Activated CD4-positive, alpha-beta T cell treated with anti-CD3 and anti-CD28 coated beads, Interleukin-2, amount 10 ng/mL, durations not matched to agents 24 days and 14 days (primary cell): ENCODE measurements at regions not wholly inside any gene's neighbourhood (a gene's known extent, or its start where the extent isn't known, plus 50 kb on each side); places are given as distances from the start of the nearest gene placed in this dataset.
"Not testable (repeated sequence)": the region's sequence is repeated elsewhere in the genome, so short reads cannot be mapped to it uniquely, and the experiment has no call there.

Experiments
- DNase-seq: peaks from one replicate; pipeline ENCODE4 v3.0.0; 2022
- H3K27ac Mint-ChIP-seq: one replicate; pipeline ENCODE4 v1.8.0; 2022; ENCODE audit warnings: mild to moderate bottlenecking, mixed read lengths
- H3K27me3 Mint-ChIP-seq: one replicate; pipeline ENCODE4 v1.8.0; 2022; ENCODE audit warnings: mixed read lengths
- H3K36me3 Mint-ChIP-seq: one replicate; pipeline ENCODE4 v1.8.0; 2022; ENCODE audit warnings: low read depth, mild to moderate bottlenecking, mixed read lengths
- H3K4me1 Mint-ChIP-seq: one replicate; pipeline ENCODE4 v1.8.0; 2021; ENCODE audit warnings: mixed read lengths
- H3K4me3 Mint-ChIP-seq: one replicate; pipeline ENCODE4 v1.8.0; 2022; ENCODE audit warnings: mild to moderate bottlenecking, moderate library complexity, mixed read lengths
- H3K9me3 Mint-ChIP-seq: one replicate; pipeline ENCODE4 v1.8.0; 2021; ENCODE audit warnings: mixed read lengths
- intact Hi-C: fragments of 100-400 bp; cut with micrococcal nuclease; formaldehyde crosslinking; loops from one replicate; pipeline ENCODE4 v1.15.1; 2023

DNA sequence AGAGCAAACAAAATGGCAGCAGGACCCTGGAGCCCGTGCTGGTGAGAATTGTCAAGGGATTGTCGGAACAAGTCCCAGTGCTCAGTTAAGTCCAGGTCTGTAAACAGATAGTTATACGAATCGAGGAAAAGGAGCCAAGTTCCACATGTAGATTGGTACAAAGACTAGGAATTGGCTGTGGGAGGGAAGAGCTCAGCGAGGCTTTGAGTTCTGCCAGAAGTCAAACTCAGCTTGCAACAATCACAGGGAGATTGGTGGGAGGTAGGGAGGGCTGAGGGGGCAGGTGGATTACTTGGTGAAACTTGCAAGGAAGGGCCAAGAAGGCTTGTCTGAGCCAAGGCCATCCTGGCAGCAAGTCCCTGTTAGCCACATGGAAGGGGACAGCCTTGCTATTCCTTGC is 217.8 kb upstream of the ARL4C start:
- Mint-ChIP-seq H3K27me3 (no peaks in the 10 kb centered on the region), H3K9me3 (no peaks in the 10 kb centered on the region), H3K4me3 (no peak overlapping the region), H3K4me1 (no peaks in the 10 kb centered on the region), H3K27ac (no peak overlapping the region), H3K36me3 (no peaks in the 10 kb centered on the region)
- intact Hi-C loops, result no loop called here
- DNase-seq, result no peak

DNA sequence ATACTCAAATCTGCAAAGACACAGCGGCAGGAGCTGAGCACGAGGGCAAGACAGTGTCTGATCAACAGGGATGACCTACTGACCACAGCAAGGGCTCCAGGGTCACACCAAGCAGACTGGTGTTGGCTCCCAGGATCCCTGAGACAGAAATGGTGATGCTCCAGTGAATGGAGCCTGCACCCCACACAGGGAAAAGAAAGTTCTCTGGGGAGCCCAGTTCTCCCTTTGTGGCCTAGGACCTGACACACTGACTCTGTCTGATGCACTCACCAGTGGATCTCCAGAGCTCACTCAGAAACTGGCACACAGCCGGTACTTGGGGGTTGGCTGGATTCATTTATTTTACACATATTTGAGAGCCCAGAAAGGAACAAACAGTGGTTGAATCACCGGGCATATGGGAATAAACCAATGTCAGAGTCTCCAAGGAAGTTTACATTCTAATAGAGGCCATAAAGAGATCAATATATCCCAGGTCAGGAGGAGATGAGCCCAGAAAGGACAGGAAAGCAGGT is 215.6 kb upstream of the ARL4C start:
- no peak for DNase-seq
- H3K4me3 Mint-ChIP-seq, result no peak overlapping the region
- no peaks in the 10 kb centered on the region for H3K36me3 Mint-ChIP-seq
- H3K9me3 Mint-ChIP-seq, result no peaks in the 10 kb centered on the region
- no peaks in the 10 kb centered on the region for H3K4me1 Mint-ChIP-seq
- H3K27ac Mint-ChIP-seq, result no peak overlapping the region
- intact Hi-C loops, result no loop called here
- no peaks in the 10 kb centered on the region for H3K27me3 Mint-ChIP-seq

DNA sequence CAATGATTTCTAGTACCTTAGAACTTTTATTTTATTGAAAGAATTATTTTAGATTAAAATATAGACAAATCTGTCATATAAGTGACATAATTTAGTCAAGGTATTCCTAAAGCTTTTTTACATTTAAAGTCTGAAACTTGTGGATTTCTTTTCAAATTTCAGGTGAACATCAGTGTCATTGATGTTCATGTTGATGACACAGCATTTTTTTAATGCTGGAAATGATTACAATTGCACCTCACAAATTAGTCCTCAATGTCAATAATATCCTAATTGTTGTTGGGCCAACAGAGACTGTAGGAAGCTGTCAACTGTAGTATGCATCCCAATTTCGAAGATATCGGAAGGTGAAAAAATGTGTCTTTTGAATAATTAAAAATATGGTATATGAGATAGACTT is 214.4 kb upstream of the ARL4C start:
- no peaks in the 10 kb centered on the region for H3K4me1 Mint-ChIP-seq
- H3K36me3 Mint-ChIP-seq, result no peaks in the 10 kb centered on the region
- no peaks in the 10 kb centered on the region for H3K27me3 Mint-ChIP-seq

DNA sequence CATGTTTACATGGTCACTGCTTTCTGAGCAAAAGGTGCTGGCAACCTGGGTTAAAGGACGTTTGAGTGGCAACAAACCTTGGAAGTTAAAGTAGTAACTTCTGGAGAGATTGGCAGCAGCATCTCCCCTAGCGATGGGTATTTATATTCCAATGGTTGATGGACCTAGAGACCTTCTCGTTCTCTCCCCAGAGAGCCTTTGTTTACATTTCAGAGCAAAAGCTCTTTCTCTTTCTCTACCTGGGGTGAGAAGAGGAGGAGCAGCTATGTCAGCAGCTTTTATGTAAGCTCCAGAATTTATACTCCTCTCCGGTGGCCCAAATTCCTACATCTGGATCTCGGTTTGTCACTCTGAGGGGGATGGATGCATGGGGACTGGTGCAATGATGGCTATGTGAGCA is 213.7 kb upstream of the ARL4C start:
- intact Hi-C loops, result no loop called here
- DNase-seq, result no peak
- Mint-ChIP-seq H3K27ac (no peak overlapping the region), H3K4me1 (no peaks in the 10 kb centered on the region), H3K36me3 (no peaks in the 10 kb centered on the region), H3K27me3 (no peaks in the 10 kb centered on the region), H3K9me3 (no peaks in the 10 kb centered on the region), H3K4me3 (no peak overlapping the region)

More for the DNA sequence above, 214.4 kb upstream of the ARL4C start:
- Mint-ChIP-seq H3K4me3 (no peak overlapping the region), H3K27ac (no peak overlapping the region), H3K9me3 (no peaks in the 10 kb centered on the region)
- intact Hi-C loops, result no loop called here
- no peak for DNase-seq

DNA sequence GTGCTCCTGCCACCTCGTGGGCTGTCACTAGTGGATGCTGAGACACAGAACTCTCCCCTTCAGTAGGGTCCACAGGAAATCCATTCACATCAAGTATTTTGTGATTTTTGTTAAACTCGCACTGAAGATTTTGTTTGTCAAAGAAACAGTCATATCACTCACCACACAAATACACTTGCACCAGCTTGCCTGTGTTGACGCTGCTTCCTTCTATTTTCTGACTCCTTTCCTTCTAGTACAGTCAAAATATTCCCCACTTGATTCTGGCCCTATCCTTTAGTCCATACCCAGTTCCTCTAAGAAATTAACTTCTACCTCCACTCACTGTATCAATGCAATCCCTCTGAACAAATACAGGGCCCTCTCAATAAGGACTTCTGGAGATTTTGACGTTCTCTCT is 213.2 kb upstream of the ARL4C start:
- Mint-ChIP-seq H3K36me3 (no peaks in the 10 kb centered on the region), H3K27me3 (no peaks in the 10 kb centered on the region), H3K9me3 (no peaks in the 10 kb centered on the region), H3K4me1 (peaks cover 2% of the 10 kb centered on the region), H3K4me3 (no peak overlapping the region), H3K27ac (no peak overlapping the region)
- DNase-seq, result no peak
- intact Hi-C loops, result no loop called here

DNA sequence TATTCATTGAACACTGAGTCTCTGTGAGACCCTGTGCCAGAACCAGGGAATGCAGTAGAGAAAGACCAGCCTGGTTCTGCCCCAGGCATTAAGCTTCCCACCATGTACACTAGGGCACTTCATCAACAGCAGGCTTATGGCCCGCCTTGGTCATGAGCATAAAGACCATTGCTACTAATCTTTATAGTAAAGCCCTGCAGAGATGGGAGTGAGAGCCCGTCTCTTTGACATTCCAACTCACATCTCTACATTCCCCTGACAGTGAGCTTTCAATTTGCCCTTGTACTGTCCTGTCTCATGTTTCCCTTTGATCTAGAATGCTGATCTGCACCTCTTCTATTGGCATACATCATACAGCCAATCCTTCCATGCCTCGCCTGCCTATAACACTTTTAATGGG is 211.8 kb upstream of the ARL4C start:
- H3K4me1 Mint-ChIP-seq, result peaks cover 2% of the 10 kb centered on the region
- no peak overlapping the region for H3K4me3 Mint-ChIP-seq
- no peaks in the 10 kb centered on the region for H3K9me3 Mint-ChIP-seq
- no peak for DNase-seq
- intact Hi-C loops, result no loop called here
- no peaks in the 10 kb centered on the region for H3K27me3 Mint-ChIP-seq
- no peak overlapping the region for H3K27ac Mint-ChIP-seq
- no peaks in the 10 kb centered on the region for H3K36me3 Mint-ChIP-seq

DNA sequence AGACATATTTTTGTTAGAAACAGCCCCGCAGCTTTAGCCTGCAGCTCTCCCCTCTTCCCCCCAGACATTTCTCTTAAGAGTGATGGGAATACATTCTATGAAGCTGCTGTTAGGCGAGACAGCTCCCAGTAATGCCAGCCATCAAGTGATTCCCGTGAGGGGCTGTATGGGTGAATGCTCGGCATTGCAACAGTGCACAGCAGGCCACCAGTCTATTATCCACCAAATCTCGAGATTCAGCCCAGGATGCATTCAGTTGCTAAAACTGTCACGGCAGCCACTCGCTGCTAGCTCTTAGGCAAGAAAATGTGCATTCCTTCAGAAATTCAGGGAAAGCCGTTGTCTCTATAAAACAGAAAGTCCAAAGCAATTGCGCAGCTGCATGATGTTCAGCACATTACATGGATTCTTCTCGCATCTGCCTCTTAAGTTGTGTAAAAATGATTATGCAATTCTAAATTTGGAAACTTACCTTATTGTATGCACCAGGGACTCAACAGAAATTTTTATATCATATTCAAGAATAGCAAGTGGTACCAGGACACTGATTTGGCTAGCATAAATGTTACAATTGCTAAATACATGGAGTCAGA is 211.3 kb upstream of the ARL4C start:
- Mint-ChIP-seq H3K9me3 (no peaks in the 10 kb centered on the region), H3K27me3 (no peaks in the 10 kb centered on the region), H3K27ac (no peak overlapping the region), H3K4me3 (no peak overlapping the region), H3K36me3 (no peaks in the 10 kb centered on the region), H3K4me1 (peaks cover 2% of the 10 kb centered on the region)
- intact Hi-C loops, result no loop called here
- no peak for DNase-seq

DNA sequence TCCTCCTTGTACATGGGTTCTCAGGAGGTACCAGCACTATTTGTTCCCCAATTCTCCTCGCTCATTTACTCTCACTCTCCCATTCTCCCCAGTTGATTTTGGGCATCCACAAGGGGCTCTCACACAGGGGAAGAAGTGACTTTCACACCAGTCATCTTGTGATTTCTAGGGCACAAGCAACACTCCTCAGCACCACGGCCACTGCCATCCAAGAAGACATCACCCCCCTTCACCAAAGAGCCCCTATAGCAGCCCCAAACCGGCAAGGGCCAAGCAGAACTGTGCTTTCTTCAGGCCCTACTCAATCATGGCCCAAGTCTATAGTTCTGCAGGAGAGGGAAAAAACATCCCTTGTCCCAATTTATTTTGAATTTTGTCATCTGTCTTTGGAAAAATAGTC is 209.2 kb upstream of the ARL4C start:
- intact Hi-C loops, result no loop called here
- H3K27ac Mint-ChIP-seq, result no peak overlapping the region
- H3K9me3 Mint-ChIP-seq, result no peaks in the 10 kb centered on the region
- H3K27me3 Mint-ChIP-seq, result no peaks in the 10 kb centered on the region
- H3K4me3 Mint-ChIP-seq, result no peak overlapping the region
- H3K4me1 Mint-ChIP-seq, result peaks cover 2% of the 10 kb centered on the region
- DNase-seq, result no peak
- no peaks in the 10 kb centered on the region for H3K36me3 Mint-ChIP-seq

DNA sequence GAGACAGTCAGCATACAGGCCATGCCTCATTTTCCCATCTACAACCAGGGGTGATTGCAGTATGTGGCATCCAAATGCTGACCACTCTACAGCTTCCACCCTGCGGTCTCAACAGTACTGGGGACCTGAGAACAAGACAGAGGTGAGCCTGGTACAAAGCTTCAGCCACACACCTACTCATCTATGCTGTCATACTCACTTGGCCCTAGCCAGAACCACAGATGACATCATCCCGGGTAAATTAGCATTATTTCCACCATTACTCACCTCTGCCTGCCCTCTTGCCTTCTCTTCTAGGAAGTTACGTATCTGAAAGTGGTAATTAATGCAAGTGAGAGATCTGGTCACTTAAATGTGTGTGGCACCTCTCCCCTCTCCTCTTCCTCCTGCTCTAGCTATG is 208.2 kb upstream of the ARL4C start:
- intact Hi-C loops, result no loop called here
- H3K36me3 Mint-ChIP-seq, result no peaks in the 10 kb centered on the region
- no peak overlapping the region for H3K4me3 Mint-ChIP-seq
- H3K4me1 Mint-ChIP-seq, result peaks cover 2% of the 10 kb centered on the region
- DNase-seq, result no peak
- H3K9me3 Mint-ChIP-seq, result no peaks in the 10 kb centered on the region
- H3K27ac Mint-ChIP-seq, result no peak overlapping the region
- no peaks in the 10 kb centered on the region for H3K27me3 Mint-ChIP-seq

DNA sequence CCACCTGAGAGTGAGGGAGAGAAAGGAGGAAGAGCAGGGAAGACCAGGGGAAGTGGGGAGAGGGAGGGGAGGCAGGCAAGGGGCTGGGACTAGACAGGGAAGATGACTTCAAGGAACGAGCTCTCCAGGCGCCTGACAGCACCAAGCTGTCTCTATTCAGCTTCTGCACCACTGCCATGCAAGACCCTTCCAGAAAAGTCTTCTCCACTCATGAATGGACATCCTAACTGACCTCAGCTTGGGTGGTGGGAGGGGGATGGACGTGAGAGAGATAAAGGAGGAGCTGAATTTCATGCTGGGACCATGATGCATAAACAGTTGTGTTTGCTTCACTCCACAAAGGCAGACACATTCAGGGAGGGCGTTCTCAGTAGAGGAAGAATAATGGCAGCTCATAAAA is 206.4 kb upstream of the ARL4C start:
- no peaks in the 10 kb centered on the region for H3K27me3 Mint-ChIP-seq
- intact Hi-C loops, result no loop called here
- H3K9me3 Mint-ChIP-seq, result no peaks in the 10 kb centered on the region
- DNase-seq, result no peak
- H3K27ac Mint-ChIP-seq, result no peak overlapping the region
- H3K36me3 Mint-ChIP-seq, result no peaks in the 10 kb centered on the region
- no peak overlapping the region for H3K4me3 Mint-ChIP-seq
- H3K4me1 Mint-ChIP-seq, result peaks cover 2% of the 10 kb centered on the region

DNA sequence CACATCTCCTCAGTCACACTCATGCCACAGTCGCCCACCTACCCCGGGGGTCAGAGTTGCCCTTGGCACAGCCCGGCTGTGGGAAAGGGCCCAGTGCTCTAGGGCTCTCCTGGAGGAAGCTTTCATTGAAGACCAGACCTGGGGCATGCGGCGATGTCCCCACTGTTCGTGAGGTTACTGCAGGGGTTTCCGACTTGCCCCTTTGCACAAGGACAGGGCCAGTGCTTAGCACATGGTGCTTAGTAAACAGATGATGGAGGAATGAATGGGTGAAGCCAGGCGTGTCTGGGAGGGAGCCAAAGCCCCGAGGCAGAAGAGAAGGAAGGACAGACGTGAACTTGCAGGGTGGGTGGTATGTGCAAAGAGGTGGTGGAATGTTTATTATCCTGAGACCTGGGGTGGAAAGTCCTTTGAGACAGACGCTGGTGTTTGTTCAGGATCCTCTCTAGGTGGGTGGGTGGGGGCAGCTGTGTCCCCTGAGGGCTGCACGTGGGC is 205.9 kb upstream of the ARL4C start:
- H3K36me3 Mint-ChIP-seq, result no peaks in the 10 kb centered on the region
- no peaks in the 10 kb centered on the region for H3K27me3 Mint-ChIP-seq
- no peak overlapping the region for H3K4me3 Mint-ChIP-seq
- intact Hi-C loops, result no loop called here
- H3K9me3 Mint-ChIP-seq, result peaks cover 3% of the 10 kb centered on the region
- H3K27ac Mint-ChIP-seq, result no peak overlapping the region
- H3K4me1 Mint-ChIP-seq, result peaks cover 2% of the 10 kb centered on the region
- DNase-seq, result no peak

DNA sequence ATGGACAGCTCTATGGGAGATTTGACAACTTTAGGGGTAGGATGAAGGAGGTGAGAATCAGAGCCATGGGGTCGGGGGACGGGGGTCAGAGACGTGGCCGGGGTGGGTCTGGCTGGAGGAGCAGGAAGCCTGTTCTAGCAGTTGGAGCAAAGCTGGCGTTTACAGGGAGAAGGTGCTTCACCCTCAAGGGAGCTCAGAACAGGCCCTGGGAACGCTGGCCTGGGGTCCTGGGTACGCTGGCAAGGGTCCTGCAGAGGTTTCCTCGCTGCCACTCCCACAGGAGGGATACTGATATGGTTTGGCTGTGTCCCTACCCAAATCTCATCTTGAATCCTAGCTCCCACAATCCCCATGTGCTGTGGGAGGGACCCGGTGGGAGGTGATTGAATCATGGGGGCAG is 205.0 kb upstream of the ARL4C start:
- H3K27me3 Mint-ChIP-seq, result no peaks in the 10 kb centered on the region
- intact Hi-C loops, result no loop called here
- no peak overlapping the region for H3K4me3 Mint-ChIP-seq
- H3K4me1 Mint-ChIP-seq, result peaks cover 2% of the 10 kb centered on the region
- no peak for DNase-seq
- peaks cover 7% of the 10 kb centered on the region for H3K9me3 Mint-ChIP-seq
- H3K36me3 Mint-ChIP-seq, result no peaks in the 10 kb centered on the region
- no peak overlapping the region for H3K27ac Mint-ChIP-seq

DNA sequence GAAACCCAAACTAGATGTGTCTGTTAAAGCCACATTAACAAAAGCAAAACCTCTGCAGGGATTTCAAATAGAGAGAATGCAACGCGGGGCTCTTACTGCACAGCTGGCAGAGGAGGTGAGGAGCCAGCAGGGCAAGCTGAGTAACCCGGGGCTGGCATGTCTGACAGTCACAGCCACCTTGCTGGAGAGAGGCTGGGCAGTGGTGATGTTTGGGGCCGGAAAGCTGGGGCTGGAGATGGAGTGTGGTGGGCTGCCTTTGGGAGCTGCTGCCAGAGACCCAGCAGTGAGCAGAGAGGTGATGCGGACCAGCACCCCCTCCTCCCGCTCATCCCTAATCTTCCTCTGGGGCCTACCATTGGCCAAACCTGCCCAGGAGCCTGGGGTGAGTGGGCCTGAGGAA is 204.5 kb upstream of the ARL4C start:
- DNase-seq, result no peak
- Mint-ChIP-seq H3K36me3 (no peaks in the 10 kb centered on the region), H3K4me3 (no peak overlapping the region), H3K27me3 (no peaks in the 10 kb centered on the region), H3K9me3 (peaks cover 10% of the 10 kb centered on the region), H3K27ac (no peak overlapping the region), H3K4me1 (peaks cover 2% of the 10 kb centered on the region)
- intact Hi-C loops, result no loop called here

DNA sequence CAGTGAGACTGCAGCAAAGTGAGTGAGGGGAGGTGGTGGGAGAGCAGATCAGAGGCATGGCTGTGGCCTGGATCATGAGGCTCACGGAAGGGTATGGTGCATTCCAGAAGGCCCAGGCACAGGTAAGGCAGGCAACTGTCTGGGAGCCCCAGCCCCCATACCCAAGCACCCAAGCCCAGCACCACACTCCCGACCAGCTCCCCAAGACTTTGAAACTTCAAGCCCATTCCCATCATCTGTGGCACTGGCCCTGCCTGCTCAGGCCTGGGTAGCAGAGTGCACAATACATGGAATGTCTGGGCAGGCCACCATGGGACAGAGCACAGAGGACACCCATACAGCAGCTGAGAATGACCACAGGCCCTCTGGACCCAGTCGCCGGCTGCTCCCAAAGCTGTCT is 202.6 kb upstream of the ARL4C start:
- intact Hi-C loops, result no loop called here
- no peak overlapping the region for H3K27ac Mint-ChIP-seq

DNA sequence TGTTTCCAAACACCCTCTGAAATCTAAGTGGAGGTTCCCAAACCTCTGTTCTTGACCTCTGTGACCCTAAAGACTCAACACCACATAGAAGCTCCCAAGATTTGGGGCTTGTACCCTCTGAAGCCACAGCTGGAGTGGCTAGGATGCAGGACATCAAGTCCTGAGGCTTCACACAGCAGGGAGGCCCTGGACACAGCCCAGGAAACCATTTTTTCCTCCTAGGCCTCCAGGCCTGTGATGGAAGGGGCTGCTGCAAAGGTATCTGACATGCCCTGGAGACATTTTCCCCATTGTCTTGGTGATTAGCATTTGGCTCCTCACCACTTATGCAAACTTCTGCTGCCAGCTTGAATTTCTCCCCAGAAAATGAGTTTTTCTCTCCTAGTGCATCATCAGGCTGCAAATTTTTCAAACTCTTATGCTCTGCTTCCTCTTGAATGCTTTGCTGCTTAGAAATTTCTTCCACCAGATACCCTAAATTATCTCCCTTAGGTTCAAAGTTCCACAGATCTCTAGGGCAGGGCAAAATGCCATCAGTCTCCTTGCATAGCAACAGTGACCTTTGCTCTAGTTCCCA is 200.5 kb upstream of the ARL4C start:
- intact Hi-C loops, H3K27ac Mint-ChIP-seq, H3K36me3 Mint-ChIP-seq, H3K4me3 Mint-ChIP-seq, DNase-seq, H3K27me3 Mint-ChIP-seq, H3K4me1 Mint-ChIP-seq: not testable (repeated sequence)
- H3K9me3 Mint-ChIP-seq, result peaks cover 23% of the 10 kb centered on the region

More for the DNA sequence above, 202.6 kb upstream of the ARL4C start:
- Mint-ChIP-seq H3K4me1 (no peaks in the 10 kb centered on the region), H3K27me3 (no peaks in the 10 kb centered on the region), H3K9me3 (peaks cover 15% of the 10 kb centered on the region), H3K36me3 (no peaks in the 10 kb centered on the region), H3K4me3 (no peak overlapping the region)
- no peak for DNase-seq
